Activated CD4-positive, alpha-beta T cell treated with anti-CD3 and anti-CD28 coated beads, Interleukin-2, amount 50 U/mL, for 16 hours (primary cell): ENCODE measurements at regions not wholly inside any gene's neighbourhood (a gene's known extent, or its start where the extent isn't known, plus 50 kb on each side); places are given as distances from the start of the nearest gene placed in this dataset.
"Not testable (repeated sequence)": the region's sequence is repeated elsewhere in the genome, so short reads cannot be mapped to it uniquely, and the experiment has no call there.

Experiments
- DNase-seq: peaks from one replicate; pipeline ENCODE4 v3.0.0-alpha.2; 2020

GRCh38 chr6:43932259-43933147 is 162.5 kb downstream of the VEGFA start:
- DNase-seq: no peak

GRCh38 chr6:43931201-43931600 is 161.2 kb downstream of the VEGFA start:
- DNase-seq: no peak

- no peak for DNase-seq
Observed at GRCh38 chr6:43930440-43931154, 160.6 kb downstream of the VEGFA start.

GRCh38 chr6:43929511-43929910 is 159.5 kb downstream of the VEGFA start:
- no peak for DNase-seq

GRCh38 chr6:43927532-43928210 is 157.7 kb downstream of the VEGFA start:
- DNase-seq: no peak

GRCh38 chr6:43926634-43927531 is 156.9 kb downstream of the VEGFA start:
- DNase-seq: no peak

- DNase-seq: not testable (repeated sequence)
Observed at GRCh38 chr6:43925636-43926139, 155.7 kb downstream of the VEGFA start.

GRCh38 chr6:43924222-43924702 is 154.3 kb downstream of the VEGFA start:
- DNase-seq: peak; percentile 70

GRCh38 chr6:43923376-43924221 is 153.6 kb downstream of the VEGFA start:
- DNase-seq: no peak

- no peak for DNase-seq
Observed at GRCh38 chr6:43922426-43923375, 152.7 kb downstream of the VEGFA start.

GRCh38 chr6:43921548-43922425 is 151.8 kb downstream of the VEGFA start:
- no peak for DNase-seq

- DNase-seq: no peak
Observed at GRCh38 chr6:43921039-43921438, 151.0 kb downstream of the VEGFA start.

GRCh38 chr6:43919774-43920173 is 149.8 kb downstream of the VEGFA start:
- DNase-seq: no peak

- DNase-seq: no peak
Observed at GRCh38 chr6:43917878-43918382, 147.9 kb downstream of the VEGFA start.

- no peak for DNase-seq
Observed at GRCh38 chr6:43916924-43917877, 147.2 kb downstream of the VEGFA start.

GRCh38 chr6:43915986-43916923 is 146.2 kb downstream of the VEGFA start:
- no peak for DNase-seq
